HCT116 (cell line): ENCODE measurements at regions not wholly inside any gene's neighbourhood (a gene's known extent, or its start where the extent isn't known, plus 50 kb on each side); places are given as distances from the start of the nearest gene placed in this dataset.

Experiments used
- ATAC-seq: fragments of 200-7000 bp; cut with Tn5 transposase; 2 replicates; pipeline ENCODE4 v1.9.1; 2020; ENCODE audit warnings: mild to moderate bottlenecking, moderate library complexity
- BruUV-seq: library from RNA; stranded (reverse); fragments of 400-500 nt; replicated peaks from 2 replicates; lab custom pipeline; 2021; lab: Mats Ljungman, UMichigan
- CTCF ChIA-PET: fragments of 300-600 bp; sonication (Branson Sonifier 250); formaldehyde crosslinking; loops from one replicate; lab custom pipeline; 2021; ENCODE audit warnings: antibody characterized with exemption; lab: Charles Lee
- POLR2A ChIA-PET: fragments of 300-600, 350-600 bp; sonication (Branson Sonifier 250); formaldehyde crosslinking; loops from one replicate; lab custom pipeline; 2021; ENCODE audit warnings: antibody characterized with exemption; lab: Charles Lee
- RAD21 ChIA-PET, 2 experiments: fragments of 300-600 bp; sonication (Branson Sonifier 250); formaldehyde crosslinking; loops; one replicate each; lab custom pipeline; 2023; ENCODE audit warnings: low total read pairs in 2 of 2; ENCODE audit not compliant: uncharacterized antibody in 2 of 2, unreplicated experiment in 2 of 2, low non-redundant PET in 1 of 2; lab: Charles Lee
- DNase-seq: peaks from one replicate; pipeline ENCODE4 v3.0.0-alpha.2; 2010; ENCODE audit warnings: low read depth, low spot score
- H2AFZ ChIP-seq: fragments of 200-600 bp; shearing (Covaris generic), sonication (generic); 2 replicates; pipeline ENCODE4 v1.6.1; 2017; ENCODE audit warnings: low read depth, mixed run types, mixed read lengths, antibody characterized with exemption, low read length; ENCODE audit not compliant: poor library complexity, severe bottlenecking
- H3K27ac ChIP-seq: 2 replicates; pipeline ENCODE4 v1.5.1; 2012; ENCODE audit warnings: low read depth, low read length
- H3K27me3 ChIP-seq: fragments of 200-600 bp; sonication (generic); 2 replicates; pipeline ENCODE4 v1.6.1; 2016; ENCODE audit warnings: mixed run types, low read length, mixed read lengths; ENCODE audit not compliant: insufficient read depth
- H3K36me3 ChIP-seq, 2 experiments: fragments of 200-500 bp in 1 of 2; fragments of 200-600 bp in 1 of 2; sonication (Bioruptor generic) in 1 of 2; sonication (generic) in 1 of 2; 2 replicates each; pipeline versions ENCODE4 v1.5.1 to v1.6.1; 2014 to 2016; ENCODE audit warnings: low read length in 2 of 2, inconsistent platforms in 1 of 2, mixed read lengths in 1 of 2, mixed run types in 1 of 2; ENCODE audit not compliant: insufficient read depth in 2 of 2, control insufficient read depth in 1 of 2
- H3K4me1 ChIP-seq, 2 experiments: fragments of 200-600 bp in 1 of 2; sonication (generic) in 1 of 2; 2 replicates each; pipeline versions ENCODE4 v1.5.1 to v1.6.1; 2012 to 2017; ENCODE audit warnings: low read length in 2 of 2, inconsistent platforms in 1 of 2, mild to moderate bottlenecking in 1 of 2, mixed read lengths in 1 of 2, mixed run types in 1 of 2, moderate library complexity in 1 of 2; ENCODE audit not compliant: insufficient read depth in 2 of 2, control insufficient read depth in 1 of 2
- H3K4me2 ChIP-seq: fragments of 200-600 bp; sonication (generic); 2 replicates; pipeline ENCODE4 v1.6.1; 2017; ENCODE audit warnings: mixed run types, low read length, mixed read lengths
- H3K4me3 ChIP-seq, 2 experiments: fragments of 200-600 bp in 1 of 2; sonication (generic) in 1 of 2; replicated peaks in 1 of 2; 2 replicates each; pipeline ENCODE4 v1.5.1; 2011 to 2016; ENCODE audit warnings: low read length in 2 of 2, control low read depth in 1 of 2, low read depth in 1 of 2, mild to moderate bottlenecking in 1 of 2, mixed read lengths in 1 of 2, mixed run types in 1 of 2
- H3K79me2 ChIP-seq: fragments of 200-600 bp; sonication (generic); 2 replicates; pipeline ENCODE4 v1.6.1; 2017; ENCODE audit warnings: mild to moderate bottlenecking, mixed run types, low read length, moderate library complexity, mixed read lengths; ENCODE audit not compliant: insufficient read depth
- H3K9ac ChIP-seq: fragments of 200-600 bp; sonication (generic); 2 replicates; pipeline ENCODE4 v1.6.1; 2016; ENCODE audit warnings: low read length, mixed read lengths
- H3K9me2 ChIP-seq: fragments of 200-600 bp; sonication (generic), shearing (Covaris generic); 2 replicates; pipeline ENCODE4 v1.6.1; 2017; ENCODE audit warnings: mixed run types, mild to moderate bottlenecking, moderate library complexity; ENCODE audit not compliant: insufficient read depth
- H3K9me3 ChIP-seq, 2 experiments: fragments of 200-500 bp in 1 of 2; fragments of 200-600 bp in 1 of 2; sonication (Bioruptor generic) in 1 of 2; sonication (generic) in 1 of 2; 2 replicates each; pipeline ENCODE4 v1.6.1; 2014 to 2017; ENCODE audit warnings: low read length in 2 of 2, mixed read lengths in 2 of 2, inconsistent platforms in 1 of 2, low read depth in 1 of 2, mild to moderate bottlenecking in 1 of 2, mixed run types in 1 of 2, moderate library complexity in 1 of 2; ENCODE audit not compliant: control insufficient read depth in 1 of 2, insufficient read depth in 1 of 2
- H4K20me1 ChIP-seq: fragments of 200-600 bp; sonication (generic), shearing (Covaris generic); 2 replicates; pipeline ENCODE4 v1.6.1; 2017; ENCODE audit warnings: mixed run types, mild to moderate bottlenecking, moderate library complexity; ENCODE audit not compliant: insufficient read depth
- EGR1 ChIP-seq: IDR thresholded peaks from 2 replicates; pipeline ENCODE4 v1.6.1; 2012; ENCODE audit warnings: low read depth
- FOSL1 ChIP-seq: IDR thresholded peaks from 2 replicates; pipeline ENCODE4 v1.6.1; 2012; ENCODE audit warnings: low read depth
- JUND ChIP-seq: IDR thresholded peaks from 2 replicates; pipeline ENCODE4 v1.6.1; 2012
- POLR2A ChIP-seq: IDR thresholded peaks from 2 replicates; pipeline ENCODE4 v1.7.0; 2011; ENCODE audit warnings: borderline replicate concordance; ENCODE audit not compliant: insufficient read depth, insufficient read length; ENCODE audit errors: extremely low read depth
- POLR2AphosphoS5 ChIP-seq: IDR thresholded peaks from 2 replicates; pipeline ENCODE4 v1.6.1; 2011; ENCODE audit warnings: mild to moderate bottlenecking, low read depth, low read length, moderate library complexity
- RAD21 ChIP-seq: IDR thresholded peaks from 2 replicates; pipeline ENCODE4 v1.6.1; 2012; ENCODE audit warnings: low read depth, mild to moderate bottlenecking
- SRF ChIP-seq: IDR thresholded peaks from 2 replicates; pipeline ENCODE4 v1.6.1; 2012; ENCODE audit warnings: low read depth
- ZNF274 ChIP-seq: fragments of 200-500 bp; sonication (Bioruptor generic); IDR thresholded peaks from 2 replicates; pipeline ENCODE4 v1.6.1; 2014; ENCODE audit warnings: mild to moderate bottlenecking, low read depth, low read length, inconsistent platforms
- intact Hi-C: fragments of 100-400 bp; cut with micrococcal nuclease; formaldehyde crosslinking; loops from 2 replicates; pipeline ENCODE4 v1.10.0; 2022
- TF ChIP-seq, protein P1 (sequence below): IDR thresholded peaks from 2 replicates; pipeline ENCODE4 v1.6.1; 2012
- TF ChIP-seq, protein P2 (sequence below): IDR thresholded peaks from 2 replicates; pipeline ENCODE4 v1.6.1; 2012

DNA sequence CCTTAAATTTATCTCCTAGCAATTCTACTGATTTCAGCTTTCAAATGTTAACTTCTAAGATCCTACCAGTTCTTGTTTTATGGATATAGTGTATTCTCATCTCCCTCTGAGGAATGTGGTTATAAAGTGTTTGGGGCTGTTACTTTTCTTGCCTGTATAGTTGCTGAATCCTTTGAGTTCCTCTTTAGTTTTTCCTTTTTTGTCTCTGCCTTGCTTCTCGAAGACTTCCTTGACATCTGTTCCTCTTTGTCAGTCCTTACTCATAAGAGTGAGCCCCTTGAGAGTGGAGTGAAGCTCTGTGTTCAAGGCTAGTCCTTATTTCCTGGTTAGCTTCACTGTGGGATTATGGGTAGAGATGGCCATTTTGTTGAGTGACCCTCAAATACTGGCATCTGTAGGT, 84.6 kb downstream of the ELOVL4 start:
- Histone ChIP-seq H2AFZ (no peak overlapping the region), H3K27me3 (no peaks in the 10 kb centered on the region), H3K4me2 (no peak overlapping the region), H3K4me3 (no peak overlapping the region), H3K27ac (no peak overlapping the region), H3K79me2 (no peaks in the 10 kb centered on the region), H3K9ac (no peak overlapping the region), H3K4me1 (peaks cover 0 to 1% of the 10 kb centered on the region in 2 experiments; a peak in 1 of 4 replicates), H3K36me3 (no peaks in the 10 kb centered on the region), H3K9me3 (no peaks in the 10 kb centered on the region), H4K20me1 (no peaks in the 10 kb centered on the region), H3K9me2 (no peaks in the 10 kb centered on the region)
- intact Hi-C loops, result loop anchor here (10.0 kb wide), 1 partner anchor 628 kb away; the partner anchor contains the start of gene HMGN3
- ChIA-PET POLR2A (no interaction called here), RAD21 (no interaction called here), CTCF (no interaction called here)
- BruUV-seq, result no TSS peak
- no peak for DNase-seq
- no peak for TF ChIP-seq ZNF274
- TF ChIP-seq, protein P1, sequence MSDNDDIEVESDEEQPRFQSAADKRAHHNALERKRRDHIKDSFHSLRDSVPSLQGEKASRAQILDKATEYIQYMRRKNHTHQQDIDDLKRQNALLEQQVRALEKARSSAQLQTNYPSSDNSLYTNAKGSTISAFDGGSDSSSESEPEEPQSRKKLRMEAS, result no peak
- TF ChIP-seq JUND, result no peak
- no peak for TF ChIP-seq EGR1
- TF ChIP-seq FOSL1, result no peak
- TF ChIP-seq POLR2A, result no peak
- TF ChIP-seq, protein P2, sequence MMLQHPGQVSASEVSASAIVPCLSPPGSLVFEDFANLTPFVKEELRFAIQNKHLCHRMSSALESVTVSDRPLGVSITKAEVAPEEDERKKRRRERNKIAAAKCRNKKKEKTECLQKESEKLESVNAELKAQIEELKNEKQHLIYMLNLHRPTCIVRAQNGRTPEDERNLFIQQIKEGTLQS, result no peak
- TF ChIP-seq POLR2AphosphoS5, result no peak
- ATAC-seq, result no peak

DNA sequence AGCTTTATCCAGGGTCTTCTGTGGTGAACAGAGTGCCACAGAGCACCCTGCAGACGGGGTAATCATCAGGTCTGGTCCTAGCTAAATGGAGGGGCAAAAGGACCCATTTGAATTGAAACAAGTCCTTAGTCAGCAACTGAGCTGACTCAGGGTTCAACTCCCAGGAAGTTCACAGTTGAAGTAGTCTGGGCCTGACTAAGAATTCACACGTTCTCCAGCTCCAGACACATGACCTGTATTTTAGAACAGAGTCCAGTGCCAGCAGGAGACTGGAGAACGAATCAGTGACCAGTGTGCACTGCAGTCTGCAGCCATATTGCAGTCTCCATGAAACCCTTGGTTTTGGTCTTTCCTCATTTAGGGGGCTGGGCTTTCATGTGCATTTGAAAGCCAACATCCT, 85.2 kb downstream of the ELOVL4 start:
- Histone ChIP-seq H3K36me3 (no peaks in the 10 kb centered on the region), H3K27me3 (no peaks in the 10 kb centered on the region), H2AFZ (no peak overlapping the region), H3K9me3 (no peaks in the 10 kb centered on the region), H3K79me2 (no peaks in the 10 kb centered on the region), H3K9me2 (no peaks in the 10 kb centered on the region), H3K4me1 (no peaks in the 10 kb centered on the region), H3K4me2 (no peak overlapping the region), H4K20me1 (no peaks in the 10 kb centered on the region), H3K27ac (no peak overlapping the region), H3K4me3 (no peak overlapping the region), H3K9ac (no peak overlapping the region)
- no peak for ATAC-seq
- ChIA-PET CTCF (no interaction called here), POLR2A (no interaction called here), RAD21 (no interaction called here)
- DNase-seq, result no peak
- no peak for TF ChIP-seq ZNF274
- no peak for TF ChIP-seq RAD21
- no peak for TF ChIP-seq SRF
- no peak for TF ChIP-seq JUND
- no peak for TF ChIP-seq FOSL1
- intact Hi-C loops, result loop anchor here (10.0 kb wide), 1 partner anchor 627 kb away; the partner anchor contains the start of gene HMGN3
- BruUV-seq, result no TSS peak
